ENCODE measurements at regions not wholly inside any gene's neighbourhood (a gene's known extent, or its start where the extent isn't known, plus 50 kb on each side); places are given as distances from the start of the nearest gene placed in this dataset.

DNA sequence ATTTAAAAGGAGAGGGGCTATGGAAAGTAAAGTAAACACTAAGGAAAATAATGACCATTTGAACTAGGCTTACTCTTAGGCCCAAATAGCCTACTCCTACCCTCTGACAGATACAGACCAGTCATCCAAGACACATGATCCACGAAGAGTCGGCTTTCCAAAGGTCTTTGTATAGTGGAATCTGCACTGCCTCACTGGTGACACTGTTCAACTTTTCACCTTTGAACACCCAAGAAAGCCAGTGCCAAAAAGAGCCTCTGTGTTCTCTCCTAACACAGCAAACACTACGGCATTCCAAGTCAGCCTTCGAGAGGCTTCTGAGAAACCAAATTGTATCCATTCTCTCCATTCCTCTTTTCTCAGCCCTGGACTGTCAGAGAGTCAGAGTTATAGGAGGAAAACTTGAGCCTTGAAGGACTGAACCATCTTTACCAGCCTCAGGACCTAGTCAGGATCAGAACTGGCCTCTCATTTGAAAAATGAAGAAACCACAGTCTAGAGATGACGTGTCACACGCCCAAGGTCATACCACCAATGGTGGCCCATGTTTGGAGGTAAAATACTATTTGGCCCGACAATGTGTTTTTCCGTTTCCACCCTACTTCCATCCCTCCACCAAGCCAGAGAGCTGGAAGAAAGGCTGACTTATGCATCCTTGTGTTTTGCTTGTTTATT, 267.4 kb upstream of the ACVR2A start (continued):
- no peak for TF ChIP-seq ZBTB20 (tag by site-specific recombination; IDR thresholded peaks at IDR 0.05)

- CTCF ChIA-PET: no interaction called here
These were observed 269.7 kb upstream of the ACVR2A start for GRCh38 chr2:147575106-147575505.

More at GRCh38 chr2:147575106-147575505, 269.7 kb upstream of the ACVR2A start:
- TF ChIP-seq ZNF239 (tag by site-specific recombination; IDR thresholded peaks at IDR 0.05): no peak
- no peak for TF ChIP-seq ZBTB11 (tag by site-specific recombination; conservative IDR thresholded peaks at IDR 0.05; ENCODE audit: low read depth)
- TF ChIP-seq ZNF404 (tag by site-specific recombination; IDR thresholded peaks at IDR 0.05): no peak
- no peak for TF ChIP-seq ZNF658 (tag by site-specific recombination; IDR thresholded peaks at IDR 0.05)
- TF ChIP-seq ZNF530 (tag by site-specific recombination; IDR thresholded peaks at IDR 0.05; ENCODE audit: low read depth): no peak
- TF ChIP-seq ZBTB49 (tag by site-specific recombination; IDR thresholded peaks at IDR 0.05; ENCODE audit: low read depth): no peak
- no peak for TF ChIP-seq KLF16 (tag by site-specific recombination; IDR thresholded peaks at IDR 0.05)
- no peak for TF ChIP-seq ZNF221 (tag by site-specific recombination; IDR thresholded peaks at IDR 0.05; ENCODE audit: borderline replicate concordance)
- no peak for TF ChIP-seq YY1 (tag by site-specific recombination; IDR thresholded peaks at IDR 0.05)
- no peak for TF ChIP-seq ZNF701 (tag by site-specific recombination; IDR thresholded peaks at IDR 0.05)
- no peak for TF ChIP-seq ZNF274 (IDR thresholded peaks at IDR 0.05; ENCODE audit: low read length)
- TF ChIP-seq ZNF274 (tag by site-specific recombination; IDR thresholded peaks at IDR 0.05; ENCODE audit: borderline replicate concordance): no peak
- TF ChIP-seq, protein P1, sequence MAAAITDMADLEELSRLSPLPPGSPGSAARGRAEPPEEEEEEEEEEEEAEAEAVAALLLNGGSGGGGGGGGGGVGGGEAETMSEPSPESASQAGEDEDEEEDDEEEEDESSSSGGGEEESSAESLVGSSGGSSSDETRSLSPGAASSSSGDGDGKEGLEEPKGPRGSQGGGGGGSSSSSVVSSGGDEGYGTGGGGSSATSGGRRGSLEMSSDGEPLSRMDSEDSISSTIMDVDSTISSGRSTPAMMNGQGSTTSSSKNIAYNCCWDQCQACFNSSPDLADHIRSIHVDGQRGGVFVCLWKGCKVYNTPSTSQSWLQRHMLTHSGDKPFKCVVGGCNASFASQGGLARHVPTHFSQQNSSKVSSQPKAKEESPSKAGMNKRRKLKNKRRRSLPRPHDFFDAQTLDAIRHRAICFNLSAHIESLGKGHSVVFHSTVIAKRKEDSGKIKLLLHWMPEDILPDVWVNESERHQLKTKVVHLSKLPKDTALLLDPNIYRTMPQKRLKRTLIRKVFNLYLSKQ (tag by site-specific recombination; IDR thresholded peaks at IDR 0.05; ENCODE audit: borderline replicate concordance): no peak
- no peak for TF ChIP-seq ZNF184 (tag by site-specific recombination; IDR thresholded peaks at IDR 0.05)
- TF ChIP-seq, protein P2, sequence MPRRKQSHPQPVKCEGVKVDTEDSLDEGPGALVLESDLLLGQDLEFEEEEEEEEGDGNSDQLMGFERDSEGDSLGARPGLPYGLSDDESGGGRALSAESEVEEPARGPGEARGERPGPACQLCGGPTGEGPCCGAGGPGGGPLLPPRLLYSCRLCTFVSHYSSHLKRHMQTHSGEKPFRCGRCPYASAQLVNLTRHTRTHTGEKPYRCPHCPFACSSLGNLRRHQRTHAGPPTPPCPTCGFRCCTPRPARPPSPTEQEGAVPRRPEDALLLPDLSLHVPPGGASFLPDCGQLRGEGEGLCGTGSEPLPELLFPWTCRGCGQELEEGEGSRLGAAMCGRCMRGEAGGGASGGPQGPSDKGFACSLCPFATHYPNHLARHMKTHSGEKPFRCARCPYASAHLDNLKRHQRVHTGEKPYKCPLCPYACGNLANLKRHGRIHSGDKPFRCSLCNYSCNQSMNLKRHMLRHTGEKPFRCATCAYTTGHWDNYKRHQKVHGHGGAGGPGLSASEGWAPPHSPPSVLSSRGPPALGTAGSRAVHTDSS (tag by site-specific recombination; IDR thresholded peaks at IDR 0.05): no peak
- no peak for TF ChIP-seq ZNF521 (tag by site-specific recombination; IDR thresholded peaks at IDR 0.05)
- no peak overlapping the region for H3K4me3 ChIP-seq (ENCODE audit: low read depth, low read length)
- H3K9me3 ChIP-seq (ENCODE audit: control insufficient read depth, insufficient read depth, low read depth, low read length): no peaks in the 10 kb centered on the region
- no peaks in the 10 kb centered on the region for H3K36me3 ChIP-seq (ENCODE audit: control insufficient read depth in 2 of 2, insufficient read depth in 1 of 2, low read length in 2 of 2)
- no peak overlapping the region for H3K27ac ChIP-seq (ENCODE audit: extremely low read depth, low read depth, low read length)
- POLR2A ChIA-PET: no interaction called here
- no peaks in the 10 kb centered on the region for H3K4me1 ChIP-seq (ENCODE audit: control insufficient read depth, insufficient read depth, low read length)

Measured in HEK293 (cell line).